ENCODE measurements at regions not wholly inside any gene's neighbourhood (a gene's known extent, or its start where the extent isn't known, plus 50 kb on each side); places are given as distances from the start of the nearest gene placed in this dataset.
A peak's percentile ranks its signal among the peaks of the same experiment; 100 is the strongest.

- no peak for DNase-seq
These were observed 156.1 kb downstream of the GPAT3 start for GRCh38 chr4:83692028-83692427.

- DNase-seq, result no peak
These were observed 150.3 kb downstream of the GPAT3 start for GRCh38 chr4:83686166-83686565.

- DNase-seq, result no peak
These were observed 143.8 kb downstream of the GPAT3 start for GRCh38 chr4:83679692-83680091.

GRCh38 chr4:83679254-83679653 is 143.3 kb downstream of the GPAT3 start:
- DNase-seq, result no peak

- peak; percentile 7 for DNase-seq
These were observed 141.7 kb downstream of the GPAT3 start for GRCh38 chr4:83677656-83678055.

- no peak for DNase-seq
These were observed 128.8 kb downstream of the GPAT3 start for GRCh38 chr4:83664741-83665140.

- DNase-seq, result no peak
These were observed 128.2 kb downstream of the GPAT3 start for GRCh38 chr4:83664071-83664470.

GRCh38 chr4:83662204-83662603 is 126.3 kb downstream of the GPAT3 start:
- no peak for DNase-seq

- DNase-seq, result no peak
These were observed 125.5 kb downstream of the GPAT3 start for GRCh38 chr4:83661359-83661758.

- no peak for DNase-seq
These were observed 124.7 kb downstream of the GPAT3 start for GRCh38 chr4:83660578-83660977.

- DNase-seq, result peak; percentile 32
These were observed 122.9 kb downstream of the GPAT3 start for GRCh38 chr4:83658806-83659205.

GRCh38 chr4:83657336-83657735 is 121.4 kb downstream of the GPAT3 start:
- DNase-seq, result no peak

Measured in eye (tissue), 1 donor.